Posterior cingulate gyrus (tissue), 11 donors: ENCODE measurements at regions not wholly inside any gene's neighbourhood (a gene's known extent, or its start where the extent isn't known, plus 50 kb on each side); places are given as distances from the start of the nearest gene placed in this dataset.
"Not testable (repeated sequence)": the region's sequence is repeated elsewhere in the genome, so short reads cannot be mapped to it uniquely, and the experiment has no call there.

Source experiments
- DNase-seq, 10 donors: peaks; one replicate each; pipeline versions ENCODE4 v3.0.0 to v3.0.0-alpha.2; 2020 to 2021; ENCODE audit warnings: mixed read lengths in 3 of 10
- intact Hi-C: fragments of 100-400 bp; cut with DNase I; formaldehyde crosslinking; loops from one replicate; pipeline ENCODE4 v1.15.1; 2023

DNA sequence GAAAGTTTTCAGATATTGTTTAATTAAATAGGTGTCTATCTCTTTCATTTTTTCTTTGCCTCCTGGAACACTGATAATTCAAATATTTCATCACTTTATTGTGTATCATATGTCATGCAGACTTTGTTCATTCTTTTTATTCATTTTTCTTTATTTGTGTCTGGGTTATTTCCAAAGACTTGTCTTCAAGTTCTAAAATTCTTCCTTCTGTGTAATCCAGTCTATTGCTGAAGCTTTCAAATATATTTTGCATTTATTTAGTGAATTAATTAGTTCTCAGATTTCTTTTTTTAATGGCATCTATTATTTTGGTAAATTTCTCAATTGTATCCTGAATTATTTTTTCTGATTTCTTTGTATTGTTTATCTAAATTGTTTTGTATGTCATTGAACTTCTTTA, 70.1 kb downstream of the ZNF330 start:
- no peak for DNase-seq
- intact Hi-C loops: no loop called here

DNA sequence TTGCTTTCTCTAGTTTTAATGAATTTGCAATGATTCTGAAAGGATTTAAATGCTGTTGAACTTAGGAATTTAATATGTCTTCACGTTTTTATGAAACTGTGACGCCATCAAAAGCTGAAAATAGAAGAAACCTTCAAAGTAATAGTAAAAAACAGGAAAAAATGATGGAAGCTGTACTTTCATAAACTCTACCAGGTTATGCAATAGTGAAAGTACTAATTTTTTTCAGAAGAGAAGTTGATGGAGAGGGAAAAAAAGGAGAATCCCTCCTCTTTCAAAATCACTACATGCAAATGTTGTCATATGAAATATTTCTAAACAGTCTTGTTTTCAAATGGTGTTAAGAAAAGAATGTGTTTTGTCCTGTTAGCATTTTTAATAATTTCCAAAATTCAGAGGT, 73.6 kb downstream of the ZNF330 start:
- DNase-seq: no peak
- intact Hi-C loops: no loop called here

DNA sequence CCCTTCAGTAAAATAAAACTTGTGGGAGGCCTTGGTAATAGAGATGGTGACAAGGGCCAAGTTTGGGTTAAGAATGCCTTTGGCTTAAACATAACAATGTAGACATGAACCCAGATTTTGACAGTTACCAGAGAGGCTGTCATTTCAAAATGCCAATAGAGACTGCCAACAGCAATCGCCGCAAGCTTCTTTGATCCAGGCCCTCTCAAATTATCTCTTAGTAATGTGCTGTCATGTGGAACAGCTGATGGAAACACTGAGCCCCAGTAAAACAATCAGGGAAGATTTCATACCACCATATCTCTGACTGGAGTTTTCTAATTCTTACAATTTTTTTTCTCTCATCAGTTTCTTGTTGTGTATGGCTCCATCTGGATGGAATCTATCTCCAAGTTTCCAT, 80.5 kb downstream of the ZNF330 start:
- no peak for DNase-seq
- intact Hi-C loops: no loop called here

DNA sequence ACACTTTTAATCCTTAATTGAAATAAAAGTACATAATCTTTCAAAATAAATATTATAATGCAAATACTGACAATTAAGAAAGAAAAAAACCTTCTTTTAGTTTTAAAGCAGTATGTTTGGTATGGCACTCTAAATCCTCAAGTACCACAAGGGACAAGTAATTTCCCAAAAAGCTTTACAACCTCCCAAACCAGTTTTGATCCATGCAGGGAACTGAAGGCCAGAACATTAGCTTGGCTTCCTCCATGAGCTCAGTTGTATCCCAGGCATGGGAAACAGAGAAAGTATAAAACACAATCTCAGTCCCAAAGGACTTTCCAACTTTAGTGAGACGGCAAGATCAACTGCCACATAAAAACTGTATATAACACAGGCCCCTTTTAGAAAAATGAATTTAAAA, 82.2 kb downstream of the ZNF330 start:
- no peak for DNase-seq
- intact Hi-C loops: no loop called here

DNA sequence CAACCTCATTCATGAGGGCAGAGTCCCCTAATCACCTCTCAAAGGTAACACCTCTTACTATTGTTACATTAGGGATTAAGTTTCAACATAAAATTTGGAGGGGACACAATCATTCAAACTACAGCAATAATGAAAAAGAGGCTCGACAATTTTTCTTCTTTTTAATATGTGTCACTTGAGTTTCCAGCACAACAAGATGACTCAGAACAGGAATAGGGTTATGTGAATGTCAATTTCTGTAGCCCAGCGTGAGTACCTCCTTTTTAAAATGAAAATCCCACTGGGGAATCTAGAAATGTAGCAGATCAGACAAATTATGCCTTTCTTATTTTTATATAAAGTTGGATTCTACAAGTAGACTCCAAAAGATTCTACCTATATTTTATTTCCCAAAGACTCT, 83.7 kb downstream of the ZNF330 start:
- DNase-seq: no peak
- intact Hi-C loops: no loop called here

DNA sequence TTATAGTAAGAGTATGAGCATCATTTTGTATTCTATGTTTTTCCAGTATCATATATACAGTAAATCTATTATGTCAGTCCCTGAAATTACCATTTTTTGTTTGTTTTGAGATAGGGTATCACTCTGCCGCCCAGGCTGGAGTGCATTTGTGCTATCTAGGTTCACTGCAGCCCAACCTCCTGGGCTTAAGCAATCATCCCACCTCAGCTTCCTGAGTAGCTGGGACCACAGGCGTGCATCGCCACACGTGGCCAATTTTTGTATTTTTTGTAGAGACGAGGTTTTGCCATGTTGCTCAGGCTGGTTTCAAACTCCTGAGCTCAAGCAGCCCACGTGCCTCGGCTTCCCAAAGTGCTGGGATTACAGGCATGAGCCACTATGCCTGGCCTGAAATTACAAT, 85.6 kb downstream of the ZNF330 start:
- DNase-seq: peak in 1 of 10 donors; percentile 78
- intact Hi-C loops: no loop called here

DNA sequence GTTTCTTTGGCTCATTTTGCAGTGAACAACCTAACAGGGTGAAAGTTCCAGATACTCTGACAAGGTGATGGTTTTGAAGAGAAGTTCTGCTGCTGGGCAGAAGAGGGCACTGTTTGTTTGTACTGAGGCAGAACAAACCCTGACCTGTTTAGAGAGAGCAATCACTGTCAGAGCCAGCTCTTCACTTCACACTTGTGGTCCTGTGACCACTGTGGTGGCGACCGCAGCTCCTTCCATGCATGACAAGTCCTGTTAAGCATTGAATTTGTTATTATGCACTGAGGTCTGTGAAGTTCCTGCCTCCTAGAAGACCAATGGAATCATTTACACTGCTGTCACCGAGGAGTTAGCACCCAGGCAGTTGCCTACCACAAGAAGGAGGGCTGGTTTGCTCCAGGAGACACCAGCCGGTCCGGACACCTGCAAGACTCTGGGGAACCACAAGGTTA, 86.6 kb downstream of the ZNF330 start:
- intact Hi-C loops: no loop called here
- DNase-seq: peak in 8 of 10 donors; percentile 17 to 77 (median 40)

DNA sequence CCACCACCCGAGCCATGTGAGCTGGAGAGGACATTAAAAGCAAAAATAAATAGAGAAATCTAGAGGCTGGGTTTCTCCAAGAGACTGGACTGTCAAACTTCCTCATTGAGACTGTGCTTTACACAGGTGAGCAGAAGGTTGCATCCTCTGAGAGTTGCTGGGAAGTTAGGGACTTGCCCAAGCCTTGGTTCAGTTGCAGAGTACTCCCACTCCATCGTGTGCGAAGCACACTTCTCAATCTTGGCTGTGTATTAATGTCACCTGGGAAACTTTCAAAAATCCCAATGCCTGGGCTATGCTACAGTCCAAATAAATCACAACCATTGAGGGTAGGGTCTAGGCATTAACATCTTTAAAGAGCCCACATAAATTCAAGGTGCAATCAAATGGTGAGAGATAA, 89.2 kb downstream of the ZNF330 start:
- no peak for DNase-seq
- intact Hi-C loops: no loop called here

DNA sequence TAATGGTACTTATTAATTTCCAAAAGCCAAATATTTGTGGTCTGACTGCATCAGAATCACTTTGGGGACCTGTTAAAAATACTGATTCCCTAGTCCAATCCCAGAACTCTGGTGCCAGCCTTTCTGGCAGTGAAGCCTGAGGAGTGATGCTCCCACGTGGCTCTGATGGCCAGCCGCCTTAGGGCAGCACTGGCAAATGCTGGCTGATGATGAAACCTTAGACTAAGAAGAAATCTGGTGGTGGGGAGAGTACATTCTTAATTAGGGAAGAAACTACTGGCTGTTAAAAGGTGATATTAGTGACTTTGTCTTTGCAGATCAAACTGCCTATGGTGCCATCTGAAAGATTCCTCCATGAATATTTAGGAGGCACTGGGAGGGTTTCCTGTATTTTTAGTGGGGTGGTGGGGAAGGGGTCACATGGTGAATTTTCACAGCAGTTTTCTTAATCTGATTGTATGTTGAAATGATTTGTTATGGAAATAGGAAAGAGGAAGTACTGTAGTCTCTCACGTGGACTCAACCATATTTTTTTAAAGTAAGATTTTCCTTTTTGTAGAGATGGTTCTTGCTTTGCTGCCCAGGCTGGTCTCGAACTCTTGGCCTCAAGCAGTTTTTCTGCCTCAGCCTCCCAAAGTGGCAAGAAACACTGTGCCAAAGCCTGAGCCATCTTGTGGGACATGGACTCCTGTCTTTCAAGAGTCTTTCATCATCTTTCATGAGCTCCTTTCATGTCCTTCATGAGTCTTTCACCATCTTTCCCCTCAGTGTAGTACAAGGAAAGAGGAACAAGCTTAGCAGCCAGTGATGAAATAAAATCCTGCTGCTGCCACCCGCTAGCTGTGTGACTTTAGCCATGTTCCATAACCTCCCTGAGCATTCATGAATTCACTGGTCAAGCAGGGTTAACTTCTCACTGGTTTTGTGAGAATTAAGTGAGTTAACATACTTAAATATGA, 90.8 kb downstream of the ZNF330 start:
- DNase-seq: no peak
- intact Hi-C loops: no loop called here

DNA sequence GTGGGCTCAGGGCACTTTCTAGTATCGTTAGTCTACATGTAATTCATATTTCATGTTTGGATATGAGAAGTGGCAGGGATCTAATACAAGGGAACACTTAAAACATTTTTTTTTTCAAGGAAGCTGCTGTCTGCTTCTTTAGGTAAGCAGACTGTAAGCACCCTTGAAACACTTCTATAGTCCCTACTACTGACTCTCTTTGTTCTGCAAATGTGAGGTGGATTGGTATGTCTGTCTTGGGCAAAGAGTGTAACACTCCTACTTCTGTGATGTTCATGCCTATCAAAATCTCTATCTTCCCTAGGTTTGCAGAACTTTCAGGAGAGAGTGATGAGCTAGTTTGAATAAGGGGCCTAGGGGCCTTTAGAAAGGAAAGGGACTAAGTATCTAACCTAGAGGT, 93.9 kb downstream of the ZNF330 start:
- intact Hi-C loops: no loop called here
- DNase-seq: no peak

DNA sequence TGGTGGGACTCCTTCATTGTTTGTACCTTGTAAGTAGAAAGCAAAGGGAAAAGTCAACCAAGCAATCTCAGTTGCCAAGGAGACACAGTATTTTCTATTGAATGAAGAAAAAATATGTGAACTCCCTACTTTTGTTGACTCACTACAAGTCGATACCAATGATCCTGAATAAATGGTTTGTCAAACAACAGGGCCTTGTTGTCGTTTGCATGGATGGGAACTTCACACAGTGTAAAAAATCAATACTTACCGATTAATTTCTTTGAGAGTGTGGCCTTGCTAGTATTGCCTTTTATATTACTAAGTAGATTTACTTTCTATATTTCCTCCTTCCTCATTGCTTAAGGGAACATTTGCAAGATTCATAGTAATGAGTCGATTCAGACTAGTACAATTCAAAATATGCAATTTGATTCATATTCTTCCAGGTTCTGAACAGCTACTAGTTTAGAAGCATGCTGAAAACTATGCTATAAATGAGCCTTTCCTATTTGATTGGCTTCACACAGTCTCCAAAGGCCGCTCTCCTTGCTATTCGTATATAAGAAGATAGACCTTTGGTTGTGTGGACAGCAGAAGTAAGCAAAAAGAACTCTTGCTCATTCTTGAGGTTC, 108.0 kb downstream of the ZNF330 start:
- DNase-seq: no peak
- intact Hi-C loops: no loop called here

DNA sequence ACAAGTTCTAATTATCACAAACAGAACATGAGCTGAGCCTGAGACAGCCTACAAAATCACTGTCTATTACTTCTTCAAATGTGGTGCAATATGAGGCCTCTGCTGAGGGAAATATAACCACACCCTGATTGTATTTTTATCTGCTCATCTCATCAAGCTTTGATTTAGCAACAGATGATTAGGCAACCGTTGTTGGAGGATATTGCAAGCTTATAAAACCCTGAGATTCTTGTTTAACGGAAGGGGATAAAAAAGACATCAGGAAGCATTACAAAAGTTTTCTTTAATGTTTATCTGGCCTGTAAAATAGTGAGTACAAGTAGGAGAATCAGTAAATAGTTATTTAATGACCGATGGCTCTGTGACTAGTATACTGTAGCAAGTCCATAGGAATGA, 108.5 kb downstream of the ZNF330 start:
- DNase-seq: no peak
- intact Hi-C loops: no loop called here

DNA sequence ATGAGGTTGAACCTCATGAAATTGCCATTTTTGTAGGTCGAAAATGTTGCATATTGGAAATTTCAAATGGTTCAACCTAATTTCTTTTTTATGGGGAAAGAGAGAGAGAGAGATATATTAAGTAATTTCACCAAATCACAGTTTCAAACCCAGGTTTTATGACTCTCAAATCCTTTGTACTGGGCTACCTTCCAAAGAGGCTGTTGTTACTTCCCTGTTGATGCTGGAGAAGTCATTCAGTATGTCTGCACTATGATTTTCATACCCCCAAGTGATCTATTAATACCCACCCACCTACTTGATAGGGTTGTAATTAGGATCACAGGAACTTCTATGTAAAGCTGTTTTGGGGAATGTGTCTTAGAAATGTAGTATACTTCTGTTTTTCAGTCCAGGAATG, 109.9 kb downstream of the ZNF330 start:
- intact Hi-C loops: no loop called here
- DNase-seq: no peak

DNA sequence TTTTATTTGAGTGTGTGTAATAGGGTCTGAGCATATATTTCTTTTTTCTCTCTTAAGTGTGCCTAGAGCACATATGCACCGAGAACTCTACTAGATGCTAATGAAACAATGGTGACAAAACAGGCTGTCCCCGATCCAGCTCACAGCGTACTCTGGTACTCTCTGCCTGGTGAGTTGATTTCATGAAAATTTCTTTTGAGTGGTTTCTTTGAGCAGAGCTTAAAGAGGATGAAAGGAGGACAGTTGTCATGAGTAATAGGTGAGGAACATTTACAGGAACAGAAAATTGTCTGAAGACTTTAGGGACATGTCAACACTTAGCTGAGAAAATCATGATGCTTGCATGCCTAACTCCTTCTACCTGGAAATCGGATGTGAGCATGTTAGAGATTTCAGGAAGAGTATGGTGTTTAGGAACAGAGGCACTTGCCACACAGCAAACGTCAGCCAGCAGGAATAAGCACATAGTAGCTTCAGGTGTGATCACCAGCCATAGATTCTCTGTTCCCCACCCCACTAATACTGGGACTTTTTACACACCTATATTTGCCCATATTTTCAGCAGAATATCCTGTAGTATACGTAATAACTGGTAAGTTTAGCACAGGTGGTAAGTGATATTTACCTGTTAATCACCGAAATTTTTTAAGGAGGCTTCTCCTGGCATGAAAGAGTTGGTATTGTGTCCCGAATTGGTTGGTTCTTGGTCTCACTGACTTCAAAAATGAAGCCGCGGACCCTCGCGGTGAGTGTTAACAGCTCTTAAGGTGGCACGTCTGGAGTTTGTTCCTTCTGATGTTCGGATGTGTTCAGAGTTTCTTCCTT, 111.1 kb downstream of the ZNF330 start:
- intact Hi-C loops: no loop called here
- DNase-seq: peak in 1 of 10 donors; percentile 54

DNA sequence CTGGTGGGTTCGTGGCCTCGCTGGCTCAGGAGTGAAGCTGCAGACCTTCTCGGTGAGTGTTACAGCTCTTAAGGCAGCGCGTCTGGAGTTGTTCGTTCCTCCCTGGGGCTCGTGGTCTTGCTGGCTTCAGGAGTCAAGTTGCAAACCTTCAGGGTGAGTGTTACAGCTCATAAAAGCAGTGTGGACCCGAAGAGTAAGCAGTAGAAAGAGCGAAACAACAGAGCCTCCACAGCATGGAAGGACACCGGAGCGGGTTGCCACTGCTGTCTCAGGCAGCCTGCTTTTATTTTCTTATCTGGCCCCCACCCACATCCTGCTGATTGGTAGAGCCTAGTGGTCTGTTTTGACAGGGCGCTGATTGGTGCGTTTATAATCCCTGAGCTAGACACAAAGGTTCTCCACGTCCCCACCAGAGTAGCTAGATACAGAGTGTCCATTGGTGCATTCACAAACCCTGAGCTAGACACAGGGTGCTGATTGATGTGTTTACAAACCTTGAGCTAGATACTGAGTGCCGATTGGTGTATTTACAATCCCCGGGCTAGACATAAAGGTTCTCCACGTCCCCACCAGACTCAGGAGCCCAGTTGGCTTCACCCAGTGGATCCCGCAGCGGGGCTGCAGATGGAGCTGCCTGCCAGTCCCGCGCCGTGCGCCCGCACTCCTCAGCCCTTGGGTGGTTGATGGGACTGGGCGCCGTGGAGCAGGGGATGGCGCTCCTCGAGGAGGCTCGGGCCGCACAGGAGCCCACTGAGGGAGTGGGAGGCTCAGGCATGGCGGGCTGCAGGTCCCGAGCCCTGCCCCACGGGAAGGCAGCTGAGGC, 111.9 kb downstream of the ZNF330 start:
- intact Hi-C loops: not testable (repeated sequence)
- DNase-seq: peak in 6 of 10 donors; percentile 11 to 83 (median 25)

DNA sequence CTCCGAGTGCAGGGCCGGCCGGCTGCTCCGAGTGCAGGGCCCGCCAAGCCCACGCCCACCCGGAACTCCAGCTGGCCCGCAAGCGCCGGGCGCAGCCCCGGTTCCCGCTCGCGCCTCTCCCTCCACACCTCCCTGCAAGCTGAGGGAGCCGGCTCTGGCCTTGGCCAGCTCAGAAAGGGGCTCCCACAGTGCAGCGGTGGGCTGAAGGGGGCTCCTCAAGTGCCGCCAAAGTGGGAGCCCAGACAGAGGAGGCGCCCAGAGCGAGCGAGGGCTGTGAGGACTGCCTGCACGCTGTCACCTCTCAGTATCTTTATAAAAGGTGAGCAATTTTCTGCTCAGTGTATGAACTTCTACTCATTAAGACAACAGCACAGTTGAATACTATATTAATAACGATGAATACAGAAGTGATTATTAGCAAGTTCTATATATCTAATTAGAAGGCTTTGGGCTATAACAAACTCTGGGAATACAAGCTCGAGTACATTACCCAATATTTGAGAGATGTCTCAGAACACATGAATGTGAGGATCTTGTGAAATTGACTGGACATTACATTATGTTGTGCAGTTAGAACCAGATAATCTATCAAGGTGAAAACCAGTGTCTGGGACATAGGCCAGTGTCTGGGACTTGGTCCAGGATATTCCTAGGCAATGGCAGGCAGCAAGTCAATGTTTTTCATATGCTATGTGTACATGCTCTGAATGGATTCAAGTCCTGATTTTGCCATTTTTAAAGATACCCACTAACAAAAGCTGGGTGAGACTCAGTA, 112.9 kb downstream of the ZNF330 start:
- peak in 1 of 10 donors; percentile 73 for DNase-seq
- intact Hi-C loops: not testable (repeated sequence)

DNA sequence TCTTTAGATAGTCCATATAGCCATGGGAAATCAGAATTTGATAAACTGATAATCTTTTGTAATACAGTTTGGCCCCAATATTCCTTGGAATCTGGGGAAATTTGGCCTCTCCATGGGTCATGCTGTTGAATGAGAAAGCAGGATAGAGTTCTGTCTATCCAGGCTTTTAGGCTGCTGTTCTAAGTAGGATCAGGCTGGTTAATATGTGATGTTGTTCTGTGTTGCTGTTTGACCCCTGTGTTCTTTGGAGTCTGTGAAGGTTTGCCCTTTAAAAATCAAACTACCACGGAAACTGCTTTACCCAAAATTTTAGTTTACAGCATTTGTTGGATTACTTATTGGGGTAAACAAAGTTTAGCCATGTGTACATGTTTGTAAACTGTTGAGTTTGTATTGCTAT, 114.5 kb downstream of the ZNF330 start:
- no peak for DNase-seq
- intact Hi-C loops: no loop called here

DNA sequence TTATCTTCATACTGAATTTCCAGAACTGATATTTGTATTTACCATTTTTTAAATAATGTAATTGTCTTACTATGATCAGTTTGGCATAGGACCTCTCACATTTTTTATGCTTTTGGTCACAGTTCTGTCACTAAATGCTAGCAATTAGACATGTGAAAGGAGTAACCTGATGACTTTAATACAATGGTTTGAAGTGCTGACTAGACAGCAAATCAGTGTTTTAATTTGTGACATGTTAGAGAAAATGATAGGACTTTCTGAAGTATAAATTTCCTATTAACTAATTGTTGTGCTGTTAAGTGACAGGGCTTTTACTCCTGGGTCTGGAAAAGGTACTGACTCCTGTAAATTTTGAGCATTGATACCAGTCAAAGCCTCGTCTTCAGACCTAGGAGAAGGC, 117.5 kb downstream of the ZNF330 start:
- no peak for DNase-seq
- intact Hi-C loops: no loop called here

DNA sequence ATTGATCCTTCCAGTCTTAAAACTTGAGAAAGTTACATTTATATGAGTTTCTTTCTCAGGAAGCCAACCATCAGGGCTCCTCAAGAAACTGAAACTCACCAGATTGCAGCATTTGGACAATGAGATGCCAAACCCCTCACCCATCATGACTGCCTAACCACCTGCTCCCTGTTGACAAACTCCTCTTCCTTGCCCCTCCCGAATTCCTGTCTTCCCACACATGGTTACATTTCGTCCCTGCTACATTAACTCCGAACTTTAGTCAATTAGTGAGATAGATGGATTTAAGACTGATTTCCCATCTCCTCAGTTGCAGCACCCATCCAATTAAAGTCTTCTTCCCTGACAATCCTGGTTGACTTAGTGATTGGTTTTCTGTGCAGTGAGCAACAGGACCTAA, 118.7 kb downstream of the ZNF330 start:
- intact Hi-C loops: no loop called here
- DNase-seq: no peak
